LHCN-M2 (cell line): ENCODE measurements at regions not wholly inside any gene's neighbourhood (a gene's known extent, or its start where the extent isn't known, plus 50 kb on each side); places are given as distances from the start of the nearest gene placed in this dataset.

ENCODE experiments used
- DNase-seq: peaks from one replicate; pipeline ENCODE4 v3.0.0-alpha.2; 2012; ENCODE audit warnings: low read depth

DNA sequence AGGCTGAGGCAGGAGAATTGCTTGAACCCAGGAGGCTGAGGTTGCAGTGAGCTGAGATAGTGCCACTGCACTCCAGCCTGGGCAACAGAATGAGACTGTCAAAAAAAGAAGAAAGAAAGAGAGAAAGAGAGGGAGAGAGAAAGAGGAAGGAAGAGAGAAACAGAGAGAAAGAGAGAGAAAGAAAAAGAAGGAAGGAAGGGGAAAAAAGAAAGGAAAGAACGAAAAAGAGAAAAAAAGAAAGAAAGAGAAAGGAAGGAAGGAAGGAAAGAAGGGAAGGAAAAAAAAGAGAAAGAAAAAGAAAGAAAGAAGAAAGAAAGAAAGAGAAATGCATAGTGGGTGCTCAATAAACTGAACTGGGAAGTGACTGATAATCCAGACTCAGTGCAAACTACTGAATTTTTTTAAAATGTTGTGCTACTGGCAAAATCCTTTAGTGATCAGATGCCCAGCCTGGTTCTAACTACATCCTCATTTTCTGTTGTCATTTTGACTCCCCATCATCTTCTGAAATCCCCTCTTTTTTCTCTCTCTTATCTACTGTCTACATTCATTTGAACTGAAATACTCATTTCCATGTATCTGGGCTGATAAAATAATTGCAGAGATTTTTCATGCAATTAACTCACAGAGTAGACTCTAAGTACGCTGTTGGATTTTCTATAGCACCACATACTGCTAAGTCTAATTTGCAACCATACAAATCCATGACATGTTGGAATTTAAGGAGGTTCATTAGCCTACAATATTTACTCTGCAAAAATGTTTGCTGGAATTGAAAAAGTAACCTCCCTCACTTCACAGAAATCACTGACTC, 85.3 kb upstream of the HIVEP1 start:
- no peak for DNase-seq

DNA sequence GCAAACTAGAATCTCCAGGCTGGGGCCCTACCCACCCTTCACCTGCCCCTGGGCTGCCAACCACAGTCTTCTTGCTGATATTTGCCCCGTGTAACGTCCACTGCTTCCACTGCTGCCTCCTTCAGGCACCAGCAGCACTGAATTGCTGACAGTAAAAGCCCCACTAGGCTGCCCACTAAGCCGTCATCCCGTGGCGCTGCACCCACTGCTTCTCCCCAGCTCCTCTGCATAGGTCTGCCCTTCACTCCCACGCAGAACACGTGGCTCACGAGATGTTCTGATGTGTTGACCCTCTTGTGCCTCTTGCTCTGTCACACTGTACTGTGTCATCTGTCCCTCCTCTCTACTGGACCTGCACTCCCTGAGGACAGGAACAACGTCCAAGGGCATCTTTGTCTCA, 86.3 kb upstream of the HIVEP1 start:
- no peak for DNase-seq

DNA sequence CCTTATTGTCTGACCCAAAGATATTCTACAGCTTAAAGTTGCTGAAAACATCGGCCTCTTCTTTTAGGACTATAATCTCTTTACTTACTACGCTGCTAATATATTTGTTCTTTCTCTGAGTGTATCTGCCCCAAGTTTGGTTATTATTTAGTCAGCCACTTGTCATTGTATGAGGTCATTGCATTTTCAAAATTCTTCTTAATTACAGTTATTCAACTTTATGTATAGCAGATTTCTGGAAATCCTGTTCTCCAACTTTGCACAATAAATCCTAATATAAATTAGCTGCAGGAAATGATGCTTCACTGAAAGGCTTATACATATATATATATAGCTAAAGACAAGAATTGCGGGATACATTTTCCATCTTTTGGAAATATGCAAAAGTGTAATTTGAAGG, 88.5 kb upstream of the HIVEP1 start:
- DNase-seq = no peak

DNA sequence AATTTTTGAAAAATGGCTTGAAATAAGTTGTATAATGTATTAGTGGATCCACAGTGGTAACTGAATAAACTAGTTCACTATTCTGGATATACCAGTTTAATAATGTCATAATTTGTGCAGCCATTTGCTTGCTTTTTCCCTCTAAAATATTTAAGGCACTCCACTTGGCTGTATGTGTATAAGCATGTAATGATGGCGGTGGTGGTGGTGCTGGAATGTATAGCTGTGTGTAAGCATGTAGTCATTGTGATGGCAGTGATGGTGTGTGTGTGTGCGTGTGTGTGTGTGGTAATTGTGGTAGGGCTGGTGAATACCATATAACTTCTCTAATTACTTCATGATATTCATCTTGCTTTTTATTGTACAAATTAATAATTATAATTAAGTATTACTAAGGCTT, 89.2 kb upstream of the HIVEP1 start:
- DNase-seq = no peak

DNA sequence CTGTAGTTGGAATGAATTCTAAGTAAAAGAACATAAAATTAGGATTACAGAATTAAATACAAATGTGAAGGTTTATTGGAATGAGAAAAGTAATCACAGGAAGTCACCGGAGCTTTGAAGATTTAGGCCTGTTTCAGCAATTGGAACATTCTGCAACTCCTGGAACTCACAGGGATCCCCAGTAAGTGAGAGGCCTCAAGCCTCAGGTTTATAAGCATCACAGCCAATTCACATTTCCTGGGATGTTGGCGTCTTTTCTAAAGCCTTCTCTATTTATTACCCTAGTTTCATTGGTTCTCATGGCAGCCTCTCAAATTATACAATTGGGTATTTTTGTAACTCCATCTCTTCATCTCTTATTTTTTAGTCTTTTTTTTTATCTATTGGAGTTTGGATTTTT, 90.4 kb upstream of the HIVEP1 start:
- DNase-seq = no peak

DNA sequence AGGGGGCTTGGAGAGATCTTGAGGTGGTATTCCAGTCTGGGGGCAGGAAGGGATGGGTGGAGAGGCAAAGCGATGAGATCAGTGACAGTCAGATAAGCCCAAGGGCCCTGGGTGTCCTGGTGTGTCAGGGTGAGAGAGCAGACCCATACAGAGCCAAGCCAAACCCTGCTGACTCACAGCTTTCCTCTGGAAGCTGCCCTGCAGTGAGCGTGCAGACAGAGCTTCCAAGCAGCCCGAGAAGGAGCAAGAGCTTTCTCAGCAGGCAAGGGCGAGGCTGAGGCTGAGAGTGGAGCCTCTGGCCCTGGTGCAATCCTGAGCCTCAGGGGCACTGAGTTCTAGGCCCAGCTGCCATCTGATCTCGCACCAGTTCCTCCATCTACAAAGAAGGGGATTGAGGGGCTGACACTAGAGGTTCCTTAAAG, 91.1 kb upstream of the HIVEP1 start:
- peak; percentile 88 for DNase-seq

DNA sequence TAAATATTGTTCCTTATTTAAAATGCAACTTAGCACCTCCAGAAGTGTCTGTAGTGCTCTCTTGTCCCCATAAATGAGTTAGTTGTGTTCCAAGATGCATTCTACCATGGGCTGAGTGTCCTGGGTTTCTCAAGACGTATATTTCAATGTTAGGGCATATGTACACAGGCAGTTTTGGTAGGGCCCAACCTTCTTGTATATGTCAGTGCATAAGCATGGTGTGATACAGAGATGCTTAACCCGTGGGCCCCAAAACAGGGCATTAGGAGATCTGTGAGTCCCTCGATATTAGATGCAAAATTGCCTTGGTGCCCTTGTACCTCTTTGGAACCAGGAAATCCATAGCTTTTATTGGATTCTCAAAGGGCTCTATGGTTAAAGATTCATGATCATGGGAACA, 91.5 kb upstream of the HIVEP1 start:
- DNase-seq = no peak

DNA sequence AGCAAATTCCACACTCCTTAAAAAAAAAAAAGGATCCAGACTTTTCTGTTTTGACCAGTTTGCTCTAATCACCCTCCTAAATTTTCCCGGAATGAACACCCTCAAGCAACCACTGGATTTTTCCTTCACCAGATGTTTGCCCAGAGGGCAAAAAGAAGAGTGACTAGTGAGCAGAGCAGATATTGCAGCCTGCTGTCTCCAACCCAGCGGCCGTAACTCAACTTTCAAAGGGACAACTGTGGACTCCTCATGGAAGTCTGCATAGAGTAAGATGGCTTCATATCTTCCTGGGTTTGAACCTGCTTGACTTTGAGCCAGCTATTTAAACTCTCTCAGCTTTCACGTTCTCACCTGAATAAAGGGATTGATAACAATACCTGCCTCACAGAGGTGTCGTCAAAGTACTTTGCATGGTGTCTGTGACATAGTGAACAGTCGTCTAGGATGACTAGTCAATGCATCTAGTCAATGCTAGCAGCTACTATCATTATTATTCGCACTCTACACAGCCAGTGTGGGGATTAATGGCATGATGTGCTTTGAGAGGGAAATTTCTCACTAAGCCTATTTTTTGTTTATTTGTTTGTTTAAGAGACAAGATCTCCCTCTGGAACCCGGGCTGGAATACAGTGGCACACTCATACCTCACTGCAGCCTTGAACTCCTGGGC, 92.2 kb upstream of the HIVEP1 start:
- DNase-seq = no peak

DNA sequence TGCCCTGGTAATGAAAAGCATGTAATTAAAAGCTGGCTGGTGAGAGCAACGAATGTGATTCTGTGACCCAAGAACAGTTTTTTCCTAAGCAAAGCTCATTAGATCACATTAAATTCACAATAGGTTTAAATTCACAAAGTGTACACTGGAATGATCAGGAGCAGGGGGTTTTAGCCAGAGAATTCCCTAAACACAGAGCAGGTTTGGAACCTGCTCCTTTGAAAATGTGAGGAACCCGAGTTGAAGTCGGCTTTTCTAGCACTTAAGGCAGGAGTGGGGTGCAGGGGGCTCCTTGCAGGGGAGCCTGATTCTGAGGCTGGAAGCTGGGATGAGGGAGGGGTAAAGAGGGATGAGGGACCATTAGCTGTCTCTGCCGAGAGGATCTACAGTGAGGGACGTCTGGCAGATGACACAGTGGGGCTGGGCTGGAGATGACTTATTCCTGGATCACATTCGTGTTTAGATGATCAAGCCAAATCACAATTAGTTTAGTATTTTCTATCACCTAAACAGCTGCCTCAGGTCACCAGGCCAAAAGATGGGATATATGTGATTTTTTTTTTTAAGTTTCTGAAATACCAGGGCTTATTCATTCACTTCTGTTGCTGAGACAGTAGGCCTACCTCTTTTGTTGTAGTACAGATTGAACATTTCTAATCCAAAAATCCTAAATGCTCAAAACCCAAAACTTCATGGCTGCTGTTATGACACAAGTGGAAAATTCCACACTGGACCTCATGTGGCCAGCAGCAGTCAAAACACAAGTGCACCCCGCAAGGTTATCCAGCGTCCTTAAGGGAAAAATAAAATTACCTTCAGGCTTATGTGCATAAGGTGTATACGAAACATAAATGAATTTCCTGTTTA, 93.1 kb upstream of the HIVEP1 start:
- peak; percentile 19 for DNase-seq

DNA sequence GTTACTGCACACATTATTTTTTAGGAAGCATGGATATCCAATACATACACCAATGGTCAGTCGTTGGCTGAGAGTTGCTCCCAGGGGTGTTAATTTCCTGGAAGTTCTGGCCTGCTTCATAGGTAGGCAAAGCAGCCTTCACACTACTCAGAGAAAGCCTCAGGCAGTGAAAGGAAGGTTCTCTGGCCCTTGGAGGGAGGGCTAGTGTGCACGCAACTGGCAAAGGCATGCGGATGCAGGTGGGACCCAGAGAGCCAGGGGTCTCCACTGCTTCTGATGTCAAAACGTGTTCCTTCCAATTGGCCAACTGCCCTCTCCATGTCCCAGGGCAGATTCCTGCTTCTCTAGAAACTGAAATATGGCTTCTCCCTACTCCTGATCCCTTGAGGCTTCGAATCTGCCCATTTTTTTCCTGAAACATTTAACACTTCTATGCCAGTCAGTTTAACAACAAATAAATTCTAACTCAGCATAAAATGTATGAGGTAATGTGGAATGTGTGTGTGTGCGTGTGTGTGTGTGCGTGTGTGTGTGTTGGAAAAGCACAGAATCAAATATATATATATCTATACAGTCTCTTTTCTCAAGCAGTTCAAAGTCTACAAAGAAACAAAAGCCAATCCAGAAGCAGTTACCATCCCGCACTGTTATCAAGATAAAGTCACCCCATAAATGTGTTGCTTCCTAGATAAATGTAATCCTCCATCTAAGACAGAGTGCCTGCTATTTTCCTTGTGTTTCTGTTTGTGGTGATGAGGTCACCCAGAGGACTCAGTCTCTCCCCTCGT, 94.0 kb upstream of the HIVEP1 start:
- DNase-seq = peak; percentile 74

DNA sequence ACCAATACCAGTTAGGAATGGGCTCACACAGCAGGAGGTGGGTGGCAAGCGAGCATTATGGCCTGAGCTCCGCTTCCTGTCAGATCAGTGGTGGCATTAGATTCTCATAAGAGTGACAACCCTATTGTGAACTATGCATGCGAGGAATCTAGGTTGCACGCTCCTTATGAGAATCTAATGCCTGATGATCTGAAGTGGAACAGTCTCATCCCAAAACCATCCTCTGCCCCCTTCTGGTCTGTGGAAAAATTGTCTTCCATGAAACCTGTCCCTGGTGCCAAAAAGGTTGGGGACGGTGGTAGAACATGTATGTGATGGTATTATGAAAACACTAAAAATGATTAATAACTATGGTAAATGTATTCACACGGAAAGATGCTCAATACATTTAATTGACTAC, 99.7 kb upstream of the HIVEP1 start:
- DNase-seq = no peak

DNA sequence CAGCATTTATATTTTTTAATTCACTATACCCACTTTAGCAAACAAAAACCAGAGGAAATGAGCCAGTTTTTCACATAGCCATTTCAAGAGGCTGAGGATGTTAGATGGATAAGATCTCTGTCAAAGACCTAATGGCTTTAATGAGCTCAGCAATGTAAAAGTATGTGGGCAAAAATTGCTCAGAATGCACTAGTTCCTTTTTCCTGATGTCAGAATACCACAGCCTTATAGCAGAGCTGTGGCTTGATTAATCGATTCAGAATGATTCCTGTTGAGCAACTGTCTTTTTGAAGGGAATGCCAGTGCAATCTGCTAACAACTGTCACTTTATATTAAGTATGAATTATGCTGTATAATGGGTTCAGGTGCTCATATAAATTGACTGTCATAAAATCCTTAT, 100.6 kb upstream of the HIVEP1 start:
- no peak for DNase-seq

DNA sequence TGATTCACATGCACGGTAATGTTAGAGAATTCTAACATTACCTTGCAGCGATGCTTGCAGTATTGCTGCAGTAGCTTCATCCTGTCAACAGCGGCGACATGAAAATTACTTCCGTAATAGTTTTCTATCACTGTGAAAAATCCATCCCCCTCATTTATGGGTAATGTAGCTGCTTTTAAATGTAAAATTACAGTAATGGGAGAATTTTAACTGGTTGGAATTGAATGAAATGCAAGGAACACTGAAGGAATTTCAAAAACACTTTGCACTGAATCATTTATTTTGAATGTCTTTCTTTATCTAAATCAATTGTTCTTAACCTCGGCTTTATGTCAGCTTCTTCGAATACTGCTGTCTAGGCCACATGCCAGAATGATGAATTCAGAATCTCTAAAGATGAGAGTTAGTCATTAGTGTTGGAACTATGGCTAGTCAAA, 102.4 kb upstream of the HIVEP1 start:
- DNase-seq = no peak

DNA sequence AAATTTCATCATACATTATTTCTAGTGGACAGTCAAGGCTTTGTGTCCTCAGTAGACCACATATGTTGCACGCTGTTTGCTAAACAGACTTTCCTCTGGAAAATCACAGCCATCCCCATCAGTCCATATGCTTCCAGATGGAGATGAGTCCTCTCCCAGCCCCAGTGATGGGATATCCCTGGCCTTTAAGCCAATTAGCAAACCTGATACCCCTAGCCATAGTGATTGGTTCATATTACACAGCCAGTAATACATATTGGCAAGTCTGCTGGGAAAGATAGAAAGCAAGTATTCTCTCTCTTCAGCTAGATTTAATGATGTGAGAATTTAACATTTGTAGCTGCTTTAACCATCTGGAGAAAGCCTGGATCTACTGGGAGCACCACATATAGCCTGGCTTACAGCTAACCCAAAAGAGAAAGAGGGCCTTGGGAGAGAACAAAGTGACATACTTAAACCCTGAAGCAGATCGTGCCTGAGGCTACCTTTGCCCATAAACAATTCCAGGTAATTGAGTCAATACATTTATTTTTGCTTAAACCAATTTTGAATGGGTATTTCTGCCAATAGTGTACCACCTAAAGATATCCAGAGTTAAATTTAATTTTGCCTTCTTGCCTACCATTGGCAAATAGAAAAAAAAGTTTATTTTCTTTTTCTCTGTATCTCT, 103.5 kb upstream of the HIVEP1 start:
- no peak for DNase-seq

DNA sequence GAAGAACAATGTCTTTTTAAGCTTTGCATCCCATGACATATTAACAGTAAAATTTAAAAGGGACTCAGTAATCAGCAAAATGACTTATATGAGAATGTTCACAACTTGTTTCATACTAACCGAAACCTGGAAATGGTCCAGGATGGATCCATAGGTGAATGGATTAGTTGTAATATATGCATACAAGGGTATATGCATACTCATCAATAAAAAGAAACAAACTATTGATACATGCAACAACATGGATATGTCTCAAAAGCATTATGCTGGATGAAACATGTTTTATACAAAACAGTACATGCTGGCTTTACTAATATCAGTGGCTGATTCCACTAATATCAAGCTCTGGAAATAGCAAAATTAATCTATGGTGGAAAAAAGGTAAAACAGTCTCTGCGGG, 108.5 kb upstream of the HIVEP1 start:
- no peak for DNase-seq

DNA sequence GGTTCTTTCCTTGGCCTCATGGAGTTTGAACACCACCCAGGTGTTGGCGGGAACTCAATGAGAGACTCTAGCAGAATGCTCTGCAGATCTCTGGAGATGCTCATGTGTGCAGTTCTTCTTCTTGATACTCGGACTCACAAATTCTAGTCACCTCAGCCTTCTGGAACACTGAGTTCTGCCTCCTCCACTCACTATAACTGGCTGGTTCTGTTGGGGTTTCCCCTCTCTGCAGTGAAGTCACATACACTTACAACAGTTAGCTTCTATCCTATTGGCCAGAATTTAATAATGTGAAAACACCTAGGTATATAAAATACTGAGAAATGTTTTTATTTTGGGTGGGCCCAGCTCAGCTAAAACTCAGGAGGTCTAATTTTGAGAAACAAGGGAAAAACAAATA, 109.6 kb upstream of the HIVEP1 start:
- DNase-seq = no peak

DNA sequence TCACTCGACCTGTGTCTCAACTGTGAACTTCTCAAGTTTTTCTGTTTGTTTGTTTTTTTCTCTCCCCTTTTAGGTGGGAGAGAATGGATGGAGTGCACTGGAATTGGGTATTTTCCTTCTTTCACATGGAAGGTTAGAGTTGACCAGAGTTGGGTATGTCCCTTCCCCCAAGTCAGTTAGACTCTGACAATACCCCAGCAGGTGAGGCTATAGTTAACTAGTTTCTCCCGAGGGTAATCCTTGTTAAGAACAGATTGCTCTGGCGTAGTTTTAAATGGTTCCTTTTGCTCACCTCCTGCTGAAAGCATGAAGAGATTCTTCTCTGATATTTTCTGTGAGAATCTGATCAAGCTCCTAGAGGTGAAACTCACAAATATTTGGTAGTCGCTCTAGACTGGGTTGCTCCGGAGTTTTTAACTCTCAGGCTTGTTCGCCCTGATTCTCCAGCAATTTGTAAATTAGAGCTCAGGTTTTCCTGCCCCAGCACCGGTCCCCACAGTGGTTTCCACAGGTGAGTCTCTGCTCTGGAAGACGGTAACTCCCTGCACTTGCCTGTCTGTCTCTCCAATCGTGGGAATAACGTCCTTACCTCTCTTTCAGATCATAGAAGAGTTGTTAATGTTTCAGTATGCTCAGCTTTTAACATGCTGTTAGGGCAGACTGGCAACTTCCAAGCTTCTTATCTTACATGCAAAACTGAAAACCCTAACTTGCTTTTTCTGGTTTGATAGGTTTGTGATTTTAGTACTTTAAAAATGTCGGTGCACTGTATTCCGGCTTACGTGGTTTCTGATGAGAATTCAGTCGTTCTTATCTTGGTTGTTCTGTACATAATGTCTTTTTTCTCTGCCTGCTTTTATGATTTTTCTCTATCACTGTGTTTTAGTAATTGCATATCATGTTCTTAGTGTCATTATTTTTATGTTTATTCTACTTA, 111.2 kb upstream of the HIVEP1 start:
- DNase-seq = no peak

DNA sequence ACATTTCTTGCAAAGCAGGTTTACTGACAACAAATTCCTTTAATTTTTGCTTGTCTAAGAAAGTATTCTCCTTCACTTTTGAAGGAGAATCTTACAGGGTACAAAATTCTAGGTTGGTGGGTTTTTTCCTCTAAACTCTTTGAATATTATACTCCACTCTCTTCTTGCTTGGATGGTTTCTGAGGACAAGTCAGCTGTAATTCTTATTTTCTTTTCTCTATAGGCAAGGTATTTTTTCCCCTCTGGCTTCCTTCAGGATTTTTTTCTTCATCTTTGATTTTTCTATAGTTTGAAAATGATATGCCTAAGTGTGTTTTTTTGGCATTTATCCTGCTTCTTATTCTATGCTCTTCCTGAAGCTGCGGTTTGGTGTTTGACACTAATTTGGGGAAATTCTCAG, 112.5 kb upstream of the HIVEP1 start:
- no peak for DNase-seq

DNA sequence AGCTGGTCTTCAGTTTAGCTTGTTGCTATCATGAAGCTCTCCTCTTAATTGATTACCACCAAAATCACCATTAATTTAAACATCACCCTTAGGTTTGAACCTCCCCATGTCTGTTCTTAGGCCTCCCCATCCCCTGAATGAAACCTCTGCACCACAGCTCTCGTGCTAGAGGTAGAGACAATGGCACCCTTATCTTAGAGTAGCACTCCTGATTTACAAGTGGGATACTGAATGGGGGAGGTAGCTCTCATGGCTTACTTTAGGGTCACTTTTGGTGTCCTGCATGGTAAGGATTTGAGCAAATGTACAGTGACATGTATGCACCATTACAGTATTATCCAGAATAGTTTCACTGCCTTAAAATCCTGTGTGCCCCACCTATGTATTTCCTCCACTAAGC, 115.6 kb upstream of the ADTRP start:
- DNase-seq = no peak

DNA sequence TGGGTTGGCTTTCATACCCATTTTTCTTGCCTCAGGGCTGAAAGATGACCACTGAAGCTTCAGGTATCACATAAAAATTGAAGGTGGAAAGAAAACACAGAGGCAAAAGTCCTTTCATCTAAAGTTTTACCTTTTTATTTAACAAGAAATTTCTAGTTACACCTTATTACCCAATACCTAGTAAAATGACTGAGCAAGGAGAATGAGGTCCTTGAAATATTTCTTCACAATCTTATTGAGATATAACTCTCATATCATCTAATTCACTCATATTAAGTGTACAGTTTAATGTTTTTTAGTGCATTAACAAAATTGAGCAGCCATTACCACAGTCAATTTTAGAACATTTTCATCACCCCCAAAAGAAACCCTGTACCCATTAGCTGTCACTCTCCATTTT, 112.9 kb upstream of the ADTRP start:
- DNase-seq = no peak
